ENCODE measurements at regions not wholly inside any gene's neighbourhood (a gene's known extent, or its start where the extent isn't known, plus 50 kb on each side); places are given as distances from the start of the nearest gene placed in this dataset.

DNA sequence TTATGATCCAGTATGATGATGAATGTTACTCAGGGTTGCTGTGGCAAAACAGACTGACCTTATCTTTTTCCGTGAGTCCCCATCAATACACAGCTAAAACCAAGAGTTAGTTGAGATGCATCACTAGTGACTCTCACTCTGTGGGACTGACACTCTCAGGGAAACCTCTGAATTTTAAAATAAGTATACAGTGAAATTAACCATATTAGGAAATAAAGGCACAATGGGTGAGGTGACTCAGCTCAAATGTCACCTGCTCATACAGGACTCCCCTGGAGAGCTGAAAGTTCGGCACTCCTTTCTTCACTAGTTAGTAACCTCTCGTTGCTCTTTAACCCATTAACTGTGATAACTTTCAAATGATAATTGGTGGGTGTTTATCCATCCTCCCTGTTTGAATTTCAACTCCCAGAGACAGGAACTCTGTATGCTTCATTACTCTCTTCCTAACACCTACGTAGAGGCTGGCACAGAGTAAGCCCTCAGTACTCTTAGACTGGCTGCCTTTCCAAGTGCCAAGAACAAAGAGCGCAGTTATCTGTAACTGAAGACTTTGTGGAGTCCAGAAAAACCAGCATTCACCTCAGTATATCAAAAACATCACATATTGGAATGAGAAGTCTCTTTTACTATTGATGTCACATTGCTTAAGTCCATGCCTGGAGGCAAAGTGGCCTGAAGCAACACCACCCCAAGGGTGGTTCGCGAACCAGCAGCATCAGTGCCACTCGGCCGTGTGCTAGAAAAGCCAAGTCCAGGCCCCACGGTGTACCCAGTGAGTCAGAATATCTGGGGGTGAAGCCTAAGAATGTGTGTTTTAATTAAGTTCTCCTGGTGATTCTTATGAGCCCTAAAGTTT is 91.1 kb downstream of the NIBAN1 start:
- no peak for DNase-seq

DNA sequence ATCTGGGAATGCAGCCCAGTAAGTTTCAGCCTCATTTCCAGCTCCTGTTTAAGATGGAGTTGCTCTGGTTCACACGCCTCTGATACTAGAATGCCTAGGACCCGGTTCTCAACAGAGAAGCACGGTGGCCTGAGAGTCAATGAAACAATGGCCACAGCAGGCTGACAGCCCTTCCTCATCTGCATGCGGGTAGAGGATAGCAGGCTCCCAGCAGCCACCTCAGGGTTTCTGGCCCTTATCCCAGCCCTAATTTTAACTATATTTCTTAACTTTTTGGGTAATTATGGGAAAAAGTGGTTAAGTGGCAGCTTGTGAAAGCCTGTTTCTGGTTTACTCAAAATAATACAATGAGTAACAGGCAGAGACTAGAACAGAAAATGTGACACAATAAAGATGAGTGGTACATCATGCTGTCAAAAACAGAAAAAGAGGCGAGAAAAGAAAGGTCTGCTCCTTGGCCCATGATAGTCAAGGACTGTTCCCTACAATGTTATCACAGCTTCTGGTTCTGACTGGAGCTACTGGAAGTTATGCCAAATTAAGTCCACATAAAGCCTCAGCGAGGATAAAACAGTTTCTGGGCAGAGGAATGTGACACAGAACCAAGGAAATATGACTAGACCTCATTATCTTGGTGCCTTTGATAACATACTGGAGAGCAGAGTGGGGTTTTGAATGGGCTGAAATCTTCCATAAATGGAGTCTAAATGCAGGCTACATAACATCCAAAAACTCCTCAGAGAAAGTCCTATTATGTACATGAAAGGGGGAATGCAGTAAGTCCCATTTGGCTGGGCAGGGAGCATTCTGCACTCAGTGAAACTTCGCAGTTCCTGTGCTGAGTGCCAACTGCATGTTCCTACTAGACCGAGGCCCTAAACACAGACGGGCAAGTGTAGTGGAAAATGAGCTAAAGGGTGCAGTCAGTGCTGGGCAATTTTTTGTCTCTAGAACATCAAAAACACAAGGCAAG is 92.1 kb downstream of the NIBAN1 start:
- no peak for DNase-seq

DNA sequence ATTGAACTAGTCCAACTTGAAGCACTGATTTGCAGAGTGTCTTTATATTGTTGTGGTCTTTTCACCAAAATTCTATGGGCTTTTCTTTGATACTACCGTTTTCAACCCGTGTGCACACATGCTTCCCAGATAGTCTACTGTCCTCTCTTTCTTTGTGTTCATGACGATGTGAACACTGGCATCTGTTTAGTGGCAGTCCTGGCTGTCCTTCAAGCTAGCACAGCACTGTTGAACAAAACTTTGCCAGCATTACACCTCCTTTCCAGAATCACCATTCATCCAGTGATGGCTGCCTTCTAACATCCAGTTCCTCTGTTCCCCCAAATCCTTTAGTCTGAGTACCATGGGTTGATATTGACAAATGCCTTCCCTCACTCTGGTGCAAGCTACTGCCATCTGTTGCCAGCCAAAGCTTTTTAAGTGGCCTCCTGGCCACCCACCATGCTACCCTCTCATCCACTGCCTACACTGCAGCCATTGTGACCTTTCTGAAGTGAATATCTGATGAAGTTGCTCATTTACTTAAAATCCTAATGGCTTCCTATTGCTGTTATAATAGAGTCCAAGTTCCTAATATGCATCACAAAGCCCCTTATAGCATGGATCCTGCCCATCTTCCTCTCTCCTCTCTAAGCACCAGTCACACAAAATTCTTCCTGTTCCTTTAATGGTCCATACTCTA is 94.3 kb downstream of the NIBAN1 start:
- DNase-seq: no peak

DNA sequence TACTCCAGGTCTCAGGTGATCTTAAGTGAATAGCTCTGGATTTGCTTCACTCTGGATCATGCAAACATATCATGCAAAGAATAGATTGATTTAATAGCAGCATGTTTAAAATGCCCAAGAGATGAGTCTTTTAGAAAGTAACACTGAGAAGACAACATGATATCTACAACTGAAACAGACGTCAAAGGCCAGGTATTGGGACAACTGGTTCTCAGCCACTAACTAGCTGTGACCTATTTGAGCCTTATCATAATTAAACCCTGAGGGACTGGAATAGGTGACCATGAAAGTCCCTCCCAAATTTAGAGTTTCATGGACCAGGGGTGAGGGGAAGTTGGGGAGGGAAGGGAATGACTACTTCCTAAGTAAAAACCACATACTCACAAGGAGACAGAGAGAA is 95.7 kb downstream of the NIBAN1 start:
- no peak for DNase-seq

DNA sequence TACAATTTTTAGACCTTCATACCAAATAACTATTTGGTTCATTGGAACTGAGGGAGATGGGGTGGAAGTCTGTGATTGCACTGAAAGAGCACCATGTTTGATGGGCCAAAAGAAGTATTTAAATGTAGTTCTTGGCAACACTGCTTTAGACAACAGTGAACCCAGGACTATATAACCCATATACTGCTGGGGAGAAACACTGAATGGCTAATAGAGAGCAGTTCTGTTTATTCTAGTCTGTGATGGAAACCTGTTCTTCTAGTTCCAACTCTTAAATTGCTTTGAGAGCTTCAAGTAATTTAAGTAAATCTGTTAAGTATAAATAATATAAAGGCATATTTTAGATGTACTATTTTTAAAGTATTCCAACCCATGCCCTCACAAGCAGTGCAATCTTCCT is 96.3 kb downstream of the NIBAN1 start:
- no peak for DNase-seq

DNA sequence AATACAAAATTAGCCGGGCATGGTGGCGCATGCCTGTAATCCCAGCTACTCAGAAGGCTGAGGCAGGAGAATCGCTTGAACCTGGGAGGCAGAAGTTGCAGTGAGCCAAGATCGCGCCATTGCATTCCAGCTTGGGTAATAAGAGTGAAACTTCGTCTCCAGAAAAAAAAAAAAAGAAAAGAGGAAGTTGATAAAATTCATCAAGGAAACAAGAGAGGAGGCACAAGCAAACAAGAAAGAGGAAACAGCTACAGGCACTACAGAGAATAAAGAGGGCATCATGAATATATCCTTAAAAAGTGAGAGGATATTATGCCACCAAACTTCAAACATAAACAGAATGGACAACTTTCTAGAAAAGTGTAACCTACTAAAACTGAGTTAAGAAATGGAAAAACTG is 98.3 kb downstream of the NIBAN1 start:
- peak in 1 of 2 donors; percentile 92 for DNase-seq

DNA sequence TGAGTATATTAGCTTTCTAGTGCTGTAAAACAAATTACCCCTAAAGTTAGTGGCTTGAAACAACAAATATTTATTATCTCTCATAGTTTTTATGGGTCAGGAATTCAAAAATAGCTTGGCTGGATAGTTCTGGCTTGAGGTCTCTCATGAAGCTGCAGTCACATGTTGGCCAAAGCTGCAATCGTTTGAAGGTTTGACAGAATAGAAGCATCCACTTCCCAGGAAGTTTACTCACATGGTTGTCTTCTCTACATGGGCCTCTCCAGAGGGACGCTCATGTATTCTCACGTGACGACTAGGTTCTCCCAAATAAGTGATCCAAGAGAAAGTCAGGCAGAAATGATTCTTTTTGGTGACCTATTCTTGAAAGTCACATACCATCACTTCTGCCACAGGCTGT is 99.1 kb downstream of the NIBAN1 start:
- no peak for DNase-seq

DNA sequence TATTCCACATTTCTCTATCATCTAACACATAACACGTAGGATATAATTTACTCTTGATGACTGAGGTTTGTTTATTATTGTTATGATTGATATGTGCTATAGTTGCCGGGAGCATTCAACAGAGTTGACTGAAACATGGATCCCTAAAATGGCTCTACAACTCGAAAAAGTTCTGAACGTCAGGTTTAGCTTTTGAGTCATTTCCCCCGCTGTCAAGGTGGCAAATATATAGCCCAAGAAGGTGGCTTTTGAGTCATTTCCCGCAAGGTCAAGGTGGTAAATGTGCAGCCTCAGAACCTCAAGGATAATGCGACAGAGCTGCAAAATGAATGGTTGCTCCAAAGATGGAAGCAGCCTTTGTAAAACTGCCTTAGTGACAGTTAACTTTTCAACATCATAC is 104.0 kb downstream of the NIBAN1 start:
- no peak for DNase-seq

DNA sequence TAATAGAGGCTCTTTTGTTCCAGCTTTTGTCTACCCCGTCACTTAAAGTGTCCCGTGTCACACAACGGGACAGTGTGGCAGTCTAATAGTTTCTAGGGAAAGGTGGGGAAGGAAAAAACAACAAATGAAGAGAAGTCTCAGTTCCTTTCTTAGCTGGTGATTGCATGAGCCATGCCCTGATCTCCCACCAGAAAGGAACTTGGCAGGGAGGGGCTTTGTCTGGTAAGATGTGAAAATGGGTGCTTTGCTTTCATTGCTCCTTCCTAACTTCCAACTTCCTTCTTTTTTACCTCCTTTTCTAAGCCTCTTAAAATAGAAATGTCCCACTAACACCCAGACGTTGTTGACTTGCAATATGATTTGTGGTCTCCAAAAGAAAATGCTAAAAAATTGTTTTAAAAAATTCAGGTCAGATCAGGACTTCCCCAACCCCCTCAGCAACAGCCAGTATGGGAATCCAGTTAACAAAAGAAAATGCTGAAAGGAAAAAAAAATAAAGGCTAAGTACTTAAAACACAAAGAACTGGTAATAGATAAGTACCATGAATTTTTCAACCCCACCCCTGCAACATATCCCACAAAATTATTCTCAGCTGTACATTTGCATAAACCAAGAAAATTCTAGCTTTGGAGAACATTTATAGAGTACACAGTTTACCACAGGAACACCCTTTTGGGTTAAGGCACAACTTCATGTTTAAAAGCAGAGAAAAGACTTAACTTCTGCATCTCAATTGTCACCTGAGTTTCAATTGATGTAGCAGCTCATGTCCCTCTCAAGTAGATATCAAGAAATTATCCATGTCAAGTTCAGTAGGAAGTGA is 106.2 kb downstream of the NIBAN1 start:
- DNase-seq: no peak

DNA sequence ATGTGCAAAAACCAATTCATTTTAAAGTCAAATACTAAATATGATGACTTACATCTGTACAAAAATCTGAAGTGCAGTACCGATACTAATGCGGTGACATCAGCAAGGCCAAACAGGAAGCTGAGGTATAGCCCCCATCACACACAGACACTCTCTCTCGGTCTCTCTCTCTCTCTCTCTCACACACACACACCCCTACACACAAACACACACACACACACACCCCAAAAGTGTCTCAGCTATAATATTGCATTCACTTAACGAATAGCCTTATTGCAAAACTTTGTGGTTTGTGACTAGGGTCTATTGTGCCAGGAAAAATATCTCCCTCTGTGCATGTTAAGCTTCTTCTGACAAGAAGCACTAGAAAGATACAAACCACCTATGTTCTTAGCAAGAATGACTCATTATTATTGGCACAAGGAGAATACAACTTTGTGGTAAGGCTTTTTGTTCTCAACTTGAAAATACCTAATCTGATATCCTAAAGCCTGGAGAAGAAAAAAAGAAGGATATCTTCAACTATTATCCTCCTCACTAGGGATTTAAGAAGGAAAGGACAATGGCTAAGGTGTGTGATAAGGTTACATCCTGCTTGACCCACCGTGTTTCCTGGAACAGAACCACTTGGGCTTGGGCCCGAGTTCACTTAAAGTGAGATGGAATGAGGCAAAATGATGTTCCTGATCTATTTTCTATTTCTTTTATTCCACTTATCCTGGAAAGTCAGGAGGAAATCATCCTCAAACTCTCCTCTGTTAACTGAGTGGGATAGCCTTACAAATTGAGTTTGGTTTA is 107.1 kb downstream of the NIBAN1 start:
- peak in 1 of 2 donors; percentile 77 for DNase-seq

DNA sequence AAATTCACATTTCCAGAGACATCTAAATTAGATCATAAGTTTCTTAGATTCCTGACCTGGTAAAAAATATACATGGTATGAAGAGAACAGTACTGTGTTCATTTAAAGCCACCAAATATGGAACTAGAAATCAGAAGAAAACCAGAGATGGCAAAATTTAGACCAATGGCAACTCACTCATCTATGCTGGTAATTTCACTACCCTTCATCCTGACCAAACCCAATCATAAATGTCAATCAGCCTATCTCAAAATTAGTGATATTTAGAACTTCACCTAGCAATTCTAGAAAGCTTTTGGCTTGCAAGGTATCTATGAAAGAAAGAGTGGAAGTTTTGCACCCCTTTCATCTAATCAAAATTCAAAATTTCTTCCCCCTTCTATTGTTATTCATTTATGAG is 107.7 kb downstream of the NIBAN1 start:
- no peak for DNase-seq

DNA sequence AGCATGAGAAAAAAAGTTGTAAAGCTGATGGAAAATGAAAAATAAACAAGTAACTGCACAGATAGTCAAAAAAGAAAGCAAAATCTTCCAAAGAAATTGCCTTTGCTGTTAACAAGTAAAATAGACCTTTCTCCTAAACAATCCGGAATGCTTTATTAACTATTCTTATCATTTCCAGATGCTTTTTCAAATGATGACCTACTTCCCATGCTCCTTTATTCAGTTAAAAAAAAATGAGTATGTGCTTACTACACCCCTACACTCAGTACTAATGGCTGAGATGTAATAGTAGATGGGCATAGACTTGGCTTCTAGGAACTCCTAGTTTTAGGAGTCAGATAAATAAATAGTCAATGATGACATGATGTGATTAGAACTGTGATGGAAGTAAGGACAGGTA is 108.5 kb downstream of the NIBAN1 start:
- no peak for DNase-seq

DNA sequence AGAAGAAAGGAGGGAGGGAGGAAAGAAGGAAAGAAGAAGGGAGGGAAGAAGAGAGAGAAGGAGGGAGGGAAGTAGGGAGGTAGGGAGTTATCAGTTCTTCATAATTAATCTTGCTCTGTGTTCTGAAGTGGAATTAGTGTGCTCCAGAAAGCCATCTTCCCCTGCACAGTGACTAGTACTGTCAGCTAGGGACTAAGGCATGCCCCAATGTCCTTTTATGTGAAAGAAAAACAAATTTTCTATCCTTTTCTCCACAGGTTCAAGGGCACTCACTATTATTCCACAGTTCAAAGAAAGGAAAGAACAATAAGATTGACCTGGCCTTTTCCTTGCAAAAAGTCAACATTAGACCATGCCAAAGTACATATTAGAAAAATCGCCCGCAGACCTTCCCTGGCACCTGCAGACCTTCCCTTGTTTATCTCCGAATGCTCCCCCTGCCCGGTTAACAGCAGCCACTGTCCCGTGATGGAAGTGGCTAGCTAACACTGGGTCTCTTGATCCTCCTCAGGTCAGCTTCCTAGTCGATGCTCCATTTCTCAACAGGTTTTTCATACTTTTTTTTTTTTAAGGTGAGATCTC is 107.2 kb upstream of the EDEM3 start:
- no peak for DNase-seq

DNA sequence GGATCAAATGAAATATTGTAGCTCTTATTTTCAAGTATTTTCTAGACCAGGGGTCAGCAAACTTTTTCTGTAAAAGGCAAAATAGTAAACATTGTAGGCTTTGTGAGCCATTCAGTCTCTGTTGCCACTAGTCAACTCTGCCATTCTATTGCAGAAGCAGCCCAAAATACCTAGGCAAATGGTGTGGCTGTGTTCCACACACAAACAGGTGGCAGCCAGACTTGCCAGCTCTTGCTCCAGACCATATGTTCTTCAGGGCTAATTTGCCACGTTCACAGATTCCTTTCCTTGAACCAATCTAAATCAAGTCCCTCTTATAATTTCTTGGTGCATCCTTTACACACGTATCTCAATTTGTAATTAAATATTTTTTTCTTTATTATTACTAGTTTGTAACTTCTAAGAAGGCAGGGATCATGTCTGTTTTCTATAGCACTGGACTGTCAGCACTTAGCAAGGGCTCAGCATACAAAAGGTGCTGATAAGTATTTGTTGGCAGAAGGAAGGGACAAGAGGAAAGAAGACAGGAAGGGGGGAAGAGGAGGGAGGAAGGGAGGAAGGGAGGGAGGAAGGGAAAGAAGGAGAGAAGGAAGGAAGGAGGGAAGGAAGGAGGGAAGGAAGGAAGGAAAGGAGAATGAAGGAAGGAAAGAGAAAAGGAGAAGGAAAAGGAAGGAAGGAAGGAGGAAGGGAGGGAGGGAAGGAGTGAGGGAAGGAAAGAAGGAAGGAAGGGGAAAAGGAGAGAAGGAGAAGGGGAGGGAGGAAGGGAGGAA is 106.5 kb upstream of the EDEM3 start:
- DNase-seq: no peak

DNA sequence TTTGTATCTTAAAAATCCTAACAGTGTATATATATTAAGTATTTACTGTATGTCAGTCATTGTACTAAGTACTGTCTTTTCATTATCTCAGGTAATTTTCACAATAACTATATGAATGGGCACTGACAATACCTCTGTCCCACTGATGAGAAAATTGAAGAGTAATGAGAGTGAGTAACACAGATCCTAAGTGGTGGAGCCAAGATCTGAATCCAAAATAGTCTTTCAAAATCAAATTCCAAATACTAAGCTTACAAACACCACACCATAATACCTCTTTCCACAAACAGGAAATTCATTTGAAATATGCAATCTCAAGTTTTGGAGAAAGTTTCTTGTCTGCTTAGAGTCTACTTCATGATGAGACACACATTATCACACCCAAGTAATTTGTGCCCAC is 105.9 kb upstream of the EDEM3 start:
- no peak for DNase-seq

DNA sequence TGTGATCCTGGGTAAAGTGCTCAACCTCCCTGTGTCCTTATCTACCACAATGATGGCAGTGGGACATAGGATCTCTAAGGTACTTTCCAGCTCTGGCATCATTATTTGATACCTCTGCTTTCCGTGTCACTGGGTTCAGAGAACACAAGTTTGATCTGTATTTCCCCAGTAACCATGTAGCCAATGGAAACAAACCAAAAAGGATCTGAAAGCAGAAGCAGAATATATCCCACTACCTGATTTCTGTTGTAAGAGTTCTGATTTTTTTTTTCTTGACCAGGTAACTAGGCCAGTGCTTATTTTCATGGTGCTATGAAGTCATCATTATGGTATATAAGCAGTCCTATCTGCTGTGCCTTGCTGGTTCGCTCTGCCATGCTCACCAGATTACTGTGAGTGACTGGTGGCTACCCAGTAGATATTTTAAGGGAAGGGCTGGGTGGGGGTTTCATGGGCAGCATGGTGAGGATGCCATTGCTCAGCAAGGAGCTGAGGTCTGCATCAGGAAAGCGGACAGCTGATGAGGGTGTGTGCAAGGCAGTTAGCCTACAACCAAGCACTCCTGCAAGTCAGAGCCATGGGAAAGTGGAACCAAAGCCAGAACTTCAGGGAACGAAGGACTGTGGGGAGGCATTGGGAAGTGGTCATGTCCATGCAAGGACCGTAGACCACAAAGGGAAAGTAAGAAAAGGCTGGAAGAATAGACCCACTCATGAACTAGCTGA is 104.9 kb upstream of the EDEM3 start:
- DNase-seq: no peak

DNA sequence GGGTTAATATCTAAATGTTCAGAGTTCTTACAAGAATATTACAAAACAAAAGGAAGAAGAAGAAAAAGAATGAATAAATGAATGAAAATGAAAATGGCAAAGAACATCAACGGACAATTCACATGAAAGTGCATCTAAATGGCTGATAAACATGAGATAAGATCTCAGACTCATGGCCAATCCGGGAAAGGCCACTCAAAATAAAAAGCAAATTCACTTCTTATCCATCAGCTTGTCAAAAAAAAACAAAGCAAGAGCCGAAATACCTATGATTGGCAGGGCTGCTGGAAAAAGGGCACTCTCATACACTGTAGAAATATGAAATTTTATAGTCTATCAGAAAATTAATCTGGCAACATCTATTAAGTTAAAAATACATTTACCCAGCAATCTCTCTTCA is 103.6 kb upstream of the EDEM3 start:
- DNase-seq: no peak

DNA sequence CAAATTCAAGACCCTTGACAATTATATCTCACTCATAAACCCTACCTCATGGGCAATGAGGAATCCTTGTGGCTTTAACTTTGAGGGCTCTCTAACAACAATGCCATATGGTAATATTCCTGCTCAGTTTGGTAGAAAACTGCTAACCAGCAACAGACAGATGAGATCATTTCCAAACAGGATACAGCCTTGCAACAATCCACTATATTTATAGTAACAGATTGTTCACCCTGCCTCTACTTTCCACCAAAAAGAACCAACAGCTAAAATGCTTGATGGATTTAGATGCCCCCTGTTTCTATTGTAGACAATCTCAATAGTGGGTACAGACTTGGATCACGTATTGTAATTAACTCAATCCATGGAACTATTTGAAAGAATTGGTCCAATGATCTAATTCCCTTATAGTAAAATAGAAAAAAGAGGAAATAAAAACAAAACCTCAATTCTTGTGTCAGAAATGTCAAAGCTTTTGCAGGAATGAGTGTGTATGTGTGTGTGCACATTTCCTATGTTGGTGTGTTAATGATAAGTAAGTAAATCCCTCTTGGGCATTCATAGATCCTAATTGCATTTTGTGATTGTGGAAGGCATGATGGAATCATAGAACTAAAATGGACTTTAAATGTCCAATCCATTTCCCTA is 100.0 kb upstream of the EDEM3 start:
- DNase-seq: peak in 1 of 2 donors; percentile 69

DNA sequence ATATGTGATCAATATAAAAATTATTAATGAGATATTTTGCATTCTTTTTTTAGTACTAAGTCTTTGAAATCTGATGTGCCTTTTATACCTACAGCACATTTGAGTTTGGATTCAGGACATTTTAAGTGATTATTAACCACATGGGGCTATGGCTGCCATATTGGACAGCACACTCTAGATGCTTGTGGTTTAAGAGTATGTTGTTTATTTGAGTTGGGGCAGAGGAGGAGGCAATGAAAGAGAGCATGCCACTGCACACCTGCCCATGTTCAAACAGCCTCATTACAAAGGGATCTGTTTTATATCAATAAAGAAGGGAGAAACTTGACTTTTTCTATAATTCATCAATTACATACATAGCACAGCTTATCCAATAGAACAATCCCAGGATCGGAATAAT is 99.4 kb upstream of the EDEM3 start:
- no peak for DNase-seq

All from bone marrow (tissue), 2 donors.